AML-193 (cell line): ENCODE measurements at regions not wholly inside any gene's neighbourhood (a gene's known extent, or its start where the extent isn't known, plus 50 kb on each side); places are given as distances from the start of the nearest gene placed in this dataset.
"Not testable (repeated sequence)": the region's sequence is repeated elsewhere in the genome, so short reads cannot be mapped to it uniquely, and the experiment has no call there.

ENCODE experiments used
- DNase-seq, 2 experiments: peaks; one replicate each; lab custom pipeline; 2025; lab: John Stamatoyannopoulos, UW

- not testable (repeated sequence) for DNase-seq
Measured at GRCh38 chr9:65395121-65395520, 110.1 kb upstream of the FOXD4L5 start.

- not testable (repeated sequence) for DNase-seq
Measured at GRCh38 chr9:65393111-65393810, 108.3 kb upstream of the FOXD4L5 start.

GRCh38 chr9:65392611-65393010 lies 107.6 kb upstream of the FOXD4L5 start:
- not testable (repeated sequence) for DNase-seq

GRCh38 chr9:65389710-65390109 lies 104.7 kb upstream of the FOXD4L5 start:
- DNase-seq = not testable (repeated sequence)

- DNase-seq = not testable (repeated sequence)
Measured at GRCh38 chr9:65389216-65389615, 104.2 kb upstream of the FOXD4L5 start.

GRCh38 chr9:65386699-65387098 lies 101.7 kb upstream of the FOXD4L5 start:
- not testable (repeated sequence) for DNase-seq

GRCh38 chr9:65386191-65386590 lies 101.2 kb upstream of the FOXD4L5 start:
- DNase-seq = not testable (repeated sequence)

GRCh38 chr9:65385655-65386024 lies 100.6 kb upstream of the FOXD4L5 start:
- not testable (repeated sequence) for DNase-seq

- DNase-seq = not testable (repeated sequence)
Measured at GRCh38 chr9:65384759-65385654, 100.0 kb upstream of the FOXD4L5 start.

GRCh38 chr9:65384066-65384465 lies 99.1 kb upstream of the FOXD4L5 start:
- DNase-seq = not testable (repeated sequence)

GRCh38 chr9:65383646-65384045 lies 98.6 kb upstream of the FOXD4L5 start:
- not testable (repeated sequence) for DNase-seq

- not testable (repeated sequence) for DNase-seq
Measured at GRCh38 chr9:65382701-65383318, 97.8 kb upstream of the FOXD4L5 start.
